Subcutaneous abdominal adipose tissue (tissue), 5 donors: ENCODE measurements at regions not wholly inside any gene's neighbourhood (a gene's known extent, or its start where the extent isn't known, plus 50 kb on each side); places are given as distances from the start of the nearest gene placed in this dataset.

ENCODE experiments used
- H3K27ac ChIP-seq: one replicate; pipeline ENCODE4 v1.7.0; 2013; ENCODE audit warnings: low read depth, mild to moderate bottlenecking, inconsistent platforms, low read length, moderate library complexity
- H3K27me3 ChIP-seq, 5 donors: one replicate each; pipeline ENCODE4 v1.7.0; 2013; ENCODE audit warnings: low read length in 5 of 5, inconsistent platforms in 1 of 5; ENCODE audit not compliant: control insufficient read depth in 5 of 5, insufficient read depth in 4 of 5
- H3K36me3 ChIP-seq, 5 donors: one replicate each; pipeline ENCODE4 v1.7.0; 2013; ENCODE audit warnings: low read length in 5 of 5; ENCODE audit not compliant: control insufficient read depth in 5 of 5, insufficient read depth in 5 of 5
- H3K4me1 ChIP-seq, 5 donors: one replicate each; pipeline ENCODE4 v1.7.0; 2013; ENCODE audit warnings: low read length in 5 of 5, mild to moderate bottlenecking in 3 of 5, moderate library complexity in 1 of 5; ENCODE audit not compliant: control insufficient read depth in 5 of 5, insufficient read depth in 5 of 5
- H3K4me3 ChIP-seq, 5 donors: one replicate each; pipeline ENCODE4 v1.7.0; 2013; ENCODE audit warnings: low read length in 5 of 5, low read depth in 1 of 5
- H3K9ac ChIP-seq, 5 donors: one replicate each; pipeline ENCODE4 v1.7.0; 2013; ENCODE audit warnings: low read length in 5 of 5, mild to moderate bottlenecking in 4 of 5, moderate library complexity in 3 of 5
- H3K9me3 ChIP-seq, 5 donors: one replicate each; pipeline ENCODE4 v1.7.0; 2013; ENCODE audit warnings: low read length in 5 of 5; ENCODE audit not compliant: control insufficient read depth in 5 of 5
- donor health status: healthy.
- donor health status: healthy.
- donor health status: healthy.
- donor health status: healthy.
- donor health status: healthy.

GRCh38 chr2:57886161-57886786 is 160.3 kb upstream of the VRK2 start:
- Histone ChIP-seq H3K27me3 (no peaks in the 10 kb centered on the region), H3K36me3 (no peaks in the 10 kb centered on the region), H3K9me3 (no peaks in the 10 kb centered on the region), H3K27ac (no peak overlapping the region), H3K4me3 (no peak overlapping the region), H3K4me1 (peaks cover 2 to 22% (median 18%) of the 10 kb centered on the region in 5 donors), H3K9ac (no peak overlapping the region)

GRCh38 chr2:57888463-57888862 is 158.1 kb upstream of the VRK2 start:
- H3K4me1 ChIP-seq: peaks cover 0 to 10% (median 0%) of the 10 kb centered on the region in 5 donors
- H3K9me3 ChIP-seq: no peaks in the 10 kb centered on the region
- H3K4me3 ChIP-seq: no peak overlapping the region
- no peak overlapping the region for H3K9ac ChIP-seq
- H3K27me3 ChIP-seq: no peaks in the 10 kb centered on the region
- H3K36me3 ChIP-seq: no peaks in the 10 kb centered on the region
- no peak overlapping the region for H3K27ac ChIP-seq

GRCh38 chr2:57890464-57890863 is 156.1 kb upstream of the VRK2 start:
- H3K9me3 ChIP-seq: no peaks in the 10 kb centered on the region
- H3K27ac ChIP-seq: no peak overlapping the region
- no peaks in the 10 kb centered on the region for H3K27me3 ChIP-seq
- no peak overlapping the region for H3K9ac ChIP-seq
- H3K4me1 ChIP-seq: peaks cover 0 to 8% (median 0%) of the 10 kb centered on the region in 5 donors
- H3K36me3 ChIP-seq: no peaks in the 10 kb centered on the region
- H3K4me3 ChIP-seq: no peak overlapping the region

- Histone ChIP-seq H3K4me3 (no peak overlapping the region), H3K27me3 (no peaks in the 10 kb centered on the region), H3K9ac (no peak overlapping the region), H3K4me1 (peaks cover 0 to 1% (median 0%) of the 10 kb centered on the region in 5 donors), H3K36me3 (no peaks in the 10 kb centered on the region), H3K9me3 (no peaks in the 10 kb centered on the region), H3K27ac (no peak overlapping the region)
These were observed 155.4 kb upstream of the VRK2 start for GRCh38 chr2:57891086-57891712.

GRCh38 chr2:57892920-57893319 is 153.7 kb upstream of the VRK2 start:
- no peaks in the 10 kb centered on the region for H3K36me3 ChIP-seq
- H3K27ac ChIP-seq: no peak overlapping the region
- H3K9me3 ChIP-seq: no peaks in the 10 kb centered on the region
- H3K9ac ChIP-seq: no peak overlapping the region
- H3K4me1 ChIP-seq: no peaks in the 10 kb centered on the region
- H3K4me3 ChIP-seq: no peak overlapping the region
- H3K27me3 ChIP-seq: no peaks in the 10 kb centered on the region

- Histone ChIP-seq H3K9ac (no peak overlapping the region), H3K4me1 (no peaks in the 10 kb centered on the region), H3K4me3 (no peak overlapping the region), H3K36me3 (no peaks in the 10 kb centered on the region), H3K27ac (no peak overlapping the region), H3K27me3 (no peaks in the 10 kb centered on the region), H3K9me3 (no peaks in the 10 kb centered on the region)
These were observed 153.3 kb upstream of the VRK2 start for GRCh38 chr2:57893347-57893746.

- no peaks in the 10 kb centered on the region for H3K27me3 ChIP-seq
These were observed 152.8 kb upstream of the VRK2 start for GRCh38 chr2:57893786-57894185.

GRCh38 chr2:57894381-57894780 is 152.2 kb upstream of the VRK2 start:
- Histone ChIP-seq H3K27me3 (no peaks in the 10 kb centered on the region), H3K4me3 (no peak overlapping the region), H3K9ac (no peak overlapping the region), H3K9me3 (no peaks in the 10 kb centered on the region), H3K4me1 (no peaks in the 10 kb centered on the region), H3K36me3 (no peaks in the 10 kb centered on the region), H3K27ac (no peak overlapping the region)

More at GRCh38 chr2:57893786-57894185, 152.8 kb upstream of the VRK2 start:
- no peak overlapping the region for H3K27ac ChIP-seq
- no peaks in the 10 kb centered on the region for H3K36me3 ChIP-seq
- no peak overlapping the region for H3K4me3 ChIP-seq
- no peaks in the 10 kb centered on the region for H3K9me3 ChIP-seq
- H3K9ac ChIP-seq: no peak overlapping the region
- H3K4me1 ChIP-seq: no peaks in the 10 kb centered on the region

- no peaks in the 10 kb centered on the region for H3K27me3 ChIP-seq
- no peak overlapping the region for H3K9ac ChIP-seq
- H3K9me3 ChIP-seq: no peaks in the 10 kb centered on the region
- no peak overlapping the region for H3K4me3 ChIP-seq
- H3K36me3 ChIP-seq: no peaks in the 10 kb centered on the region
- no peak overlapping the region for H3K27ac ChIP-seq
- no peaks in the 10 kb centered on the region for H3K4me1 ChIP-seq
These were observed 148.7 kb upstream of the VRK2 start for GRCh38 chr2:57897920-57898319.

- H3K9ac ChIP-seq: no peak overlapping the region
- no peaks in the 10 kb centered on the region for H3K36me3 ChIP-seq
- H3K9me3 ChIP-seq: no peaks in the 10 kb centered on the region
- H3K27me3 ChIP-seq: no peaks in the 10 kb centered on the region
- no peaks in the 10 kb centered on the region for H3K4me1 ChIP-seq
- no peak overlapping the region for H3K4me3 ChIP-seq
- H3K27ac ChIP-seq: no peak overlapping the region
These were observed 146.7 kb upstream of the VRK2 start for GRCh38 chr2:57899898-57900297.
